ENCODE measurements at regions not wholly inside any gene's neighbourhood (a gene's known extent, or its start where the extent isn't known, plus 50 kb on each side); places are given as distances from the start of the nearest gene placed in this dataset.

- Histone ChIP-seq H3K27me3 (no peaks in the 10 kb centered on the region), H3K9me3 (no peaks in the 10 kb centered on the region), H3K4me1 (no peaks in the 10 kb centered on the region), H3K4me3 (no peak overlapping the region), H3K36me3 (replicated peaks in 1 of 2; ENCODE audit: insufficient read depth in 1 of 2, low read depth in 2 of 2) (no peaks in the 10 kb centered on the region), H3K27ac (no peak overlapping the region)
- TF ChIP-seq CTCF (IDR thresholded peaks at IDR 0.05) (no peak), POLR2A (IDR thresholded peaks at IDR 0.05) (no peak)
- ATAC-seq = no peak
- 78 to 86% methylated on average over 2 of the region's 2 CpGs for WGBS, 2 donors
- DNase-seq = no peak
- intact Hi-C loops (cut with DNase I) = no loop called here
These were observed 71.1 kb upstream of the GULP1 start for GRCh38 chr2:188220535-188220934.

DNA sequence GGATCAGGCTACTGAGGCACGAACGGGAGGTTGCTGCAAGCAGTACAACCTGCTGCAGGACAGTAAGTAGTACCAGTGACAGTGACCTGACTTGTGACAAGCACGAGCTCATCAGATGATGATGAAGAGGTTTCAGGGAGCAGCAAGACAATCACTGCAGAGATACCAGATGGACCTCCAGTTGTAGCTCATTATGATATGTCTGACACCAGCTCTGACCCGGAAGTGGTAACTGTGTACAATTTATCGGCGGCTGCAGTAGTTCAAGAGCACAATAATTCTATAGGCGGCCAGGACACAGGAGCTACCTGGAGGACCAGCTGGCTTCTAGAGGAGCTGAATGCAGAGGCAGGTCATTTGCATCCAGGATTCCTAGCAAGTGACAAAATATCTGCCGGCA lies 64.0 kb upstream of the GULP1 start:
- WGBS, 2 donors = 85 to 88% methylated on average over 8 of the region's 8 CpGs
- Histone ChIP-seq H3K36me3 (replicated peaks in 1 of 2; ENCODE audit: insufficient read depth in 1 of 2, low read depth in 2 of 2) (no peaks in the 10 kb centered on the region), H3K27me3 (no peaks in the 10 kb centered on the region), H3K4me3 (no peak overlapping the region), H3K27ac (no peak overlapping the region), H3K9me3 (no peaks in the 10 kb centered on the region), H3K4me1 (no peaks in the 10 kb centered on the region)
- ATAC-seq (no peak), DNase-seq (no peak)
- intact Hi-C loops (cut with DNase I) = no loop called here
- no peak for TF ChIP-seq POLR2A (IDR thresholded peaks at IDR 0.05)
- no peak for TF ChIP-seq CTCF (IDR thresholded peaks at IDR 0.05)

GRCh38 chr2:188235364-188235763 lies 56.3 kb upstream of the GULP1 start:
- TF ChIP-seq CTCF (IDR thresholded peaks at IDR 0.05) (no peak), POLR2A (IDR thresholded peaks at IDR 0.05) (no peak)
- no peak overlapping the region for H3K27ac ChIP-seq
- H3K9me3 ChIP-seq = no peaks in the 10 kb centered on the region
- 81 to 90% methylated on average over 5 of the region's 5 CpGs for WGBS, 2 donors
- no peaks in the 10 kb centered on the region for H3K36me3 ChIP-seq (replicated peaks in 1 of 2; ENCODE audit: insufficient read depth in 1 of 2, low read depth in 2 of 2)
- ATAC-seq = no peak
- H3K4me1 ChIP-seq = no peaks in the 10 kb centered on the region
- H3K4me3 ChIP-seq = no peak overlapping the region
- intact Hi-C loops (cut with DNase I) = no loop called here
- H3K27me3 ChIP-seq = no peaks in the 10 kb centered on the region
- DNase-seq = no peak

DNA sequence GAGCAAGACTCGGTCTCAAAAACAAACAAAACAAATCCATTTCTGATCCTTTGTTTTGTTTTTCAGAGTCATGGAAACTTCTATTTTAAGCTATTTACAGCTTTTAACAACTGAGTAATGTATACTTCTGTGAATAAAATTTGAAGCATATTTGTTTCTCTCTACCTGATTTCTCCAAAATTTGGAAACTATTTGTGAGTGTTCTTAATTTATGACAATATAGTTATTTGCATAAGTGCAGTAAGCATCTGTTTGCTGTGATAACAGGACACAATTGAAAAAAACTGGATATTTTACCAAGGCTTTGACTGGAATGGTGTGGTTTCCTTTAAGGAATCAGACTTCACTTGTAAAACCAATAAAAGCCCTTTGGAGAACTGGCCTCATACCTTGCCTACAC lies 53.3 kb upstream of the GULP1 start:
- Histone ChIP-seq H3K27me3 (no peaks in the 10 kb centered on the region), H3K4me3 (no peak overlapping the region), H3K27ac (no peak overlapping the region), H3K4me1 (no peaks in the 10 kb centered on the region), H3K9me3 (no peaks in the 10 kb centered on the region), H3K36me3 (replicated peaks in 1 of 2; ENCODE audit: insufficient read depth in 1 of 2, low read depth in 2 of 2) (no peaks in the 10 kb centered on the region)
- ATAC-seq (no peak), DNase-seq (no peak)
- TF ChIP-seq POLR2A (IDR thresholded peaks at IDR 0.05) (no peak), CTCF (IDR thresholded peaks at IDR 0.05) (no peak)
- WGBS, 2 donors = 0% methylated on average over 1 of the region's 1 CpG
- intact Hi-C loops (cut with DNase I) = no loop called here

Data from body of pancreas (tissue), 4 donors.